Caco-2 (cell line): ENCODE measurements at regions not wholly inside any gene's neighbourhood (a gene's known extent, or its start where the extent isn't known, plus 50 kb on each side); places are given as distances from the start of the nearest gene placed in this dataset.

Source experiments
- BruUV-seq: library from RNA; stranded (reverse); fragments of 400-500 nt; replicated peaks from 2 replicates; lab custom pipeline; 2021; lab: Mats Ljungman, UMichigan
- CTCF ChIA-PET: fragments of 300-600 bp; sonication (Branson Sonifier 250); formaldehyde crosslinking; loops from one replicate; lab custom pipeline; 2022; ENCODE audit warnings: antibody characterized with exemption; lab: Charles Lee
- POLR2A ChIA-PET: fragments of 300-600 bp; sonication (Branson Sonifier 250); formaldehyde crosslinking; loops from one replicate; lab custom pipeline; 2022; ENCODE audit warnings: antibody characterized with exemption; lab: Charles Lee
- DNase-seq, 2 experiments: peaks; one replicate each; pipeline versions ENCODE4 v3.0.0 to v3.0.0-alpha.2; 2020 to 2022
- H3K27me3 ChIP-seq: replicated peaks from 2 replicates; pipeline ENCODE4 v1.6.0; 2011; ENCODE audit warnings: low read length; ENCODE audit not compliant: control insufficient read depth, insufficient read depth
- H3K36me3 ChIP-seq: 2 replicates; pipeline ENCODE4 v1.5.1; 2011; ENCODE audit warnings: low read length; ENCODE audit not compliant: control insufficient read depth, insufficient read depth
- H3K4me1 ChIP-seq: fragments of 250-450 bp; sonication (Bioruptor Pico); 2 replicates; pipeline ENCODE4 v1.5.1; 2020; ENCODE audit warnings: mild to moderate bottlenecking
- H3K4me3 ChIP-seq: 2 replicates; pipeline ENCODE4 v1.5.1; 2011; ENCODE audit warnings: low read depth, mild to moderate bottlenecking, control low read depth, low read length
- H3K9me3 ChIP-seq: fragments of 250-450 bp; sonication (Bioruptor Pico); 2 replicates; pipeline ENCODE4 v1.5.1; 2020; ENCODE audit warnings: mild to moderate bottlenecking, moderate library complexity
- H3K27ac Mint-ChIP-seq: one replicate; pipeline ENCODE4 v1.8.0; 2022; ENCODE audit warnings: mixed read lengths; ENCODE audit not compliant: unreplicated experiment
- H3K27me3 Mint-ChIP-seq: one replicate; pipeline ENCODE4 v1.8.0; 2022; ENCODE audit warnings: mixed read lengths; ENCODE audit not compliant: insufficient read depth, unreplicated experiment
- H3K36me3 Mint-ChIP-seq: one replicate; pipeline ENCODE4 v1.8.0; 2022; ENCODE audit warnings: mild to moderate bottlenecking, mixed read lengths; ENCODE audit not compliant: insufficient read depth, unreplicated experiment
- H3K4me1 Mint-ChIP-seq: one replicate; pipeline ENCODE4 v1.8.0; 2022; ENCODE audit warnings: low read depth, mixed read lengths; ENCODE audit not compliant: unreplicated experiment
- H3K4me3 Mint-ChIP-seq: one replicate; pipeline ENCODE4 v1.8.0; 2022; ENCODE audit warnings: mild to moderate bottlenecking, moderate library complexity, mixed read lengths; ENCODE audit not compliant: unreplicated experiment
- H3K9me3 Mint-ChIP-seq: one replicate; pipeline ENCODE4 v1.8.0; 2022; ENCODE audit warnings: mixed read lengths; ENCODE audit not compliant: unreplicated experiment
- intact Hi-C: fragments of 100-400 bp; cut with micrococcal nuclease; formaldehyde crosslinking; loops from one replicate; pipeline ENCODE4 v1.10.0; 2022; ENCODE audit not compliant: unreplicated experiment
- TF ChIP-seq, protein P1 (sequence below), 2 experiments: fragments of 200-600 bp in 1 of 2; IDR thresholded peaks; 1 replicate in 1 of 2; 2 replicates in 1 of 2; pipeline versions ENCODE4 v1.5.1 to v1.8.0; 2011 to 2022; ENCODE audit warnings: antibody characterized with exemption in 1 of 2, control low read depth in 1 of 2, inconsistent platforms in 1 of 2, low read depth in 1 of 2, low read length in 1 of 2, mild to moderate bottlenecking in 1 of 2, moderate library complexity in 1 of 2; ENCODE audit not compliant: insufficient read depth in 1 of 2, severe bottlenecking in 1 of 2, unreplicated experiment in 1 of 2

GRCh38 chr2:215625207-215625606 lies 189.3 kb upstream of the FN1 start:
- Histone ChIP-seq H3K36me3 (no peaks in the 10 kb centered on the region), H3K27me3 (no peaks in the 10 kb centered on the region), H3K4me1 (peaks cover 29% of the 10 kb centered on the region), H3K9me3 (peaks cover 1% of the 10 kb centered on the region; the same call in 1 of the 2 replicates), H3K4me3 (no peak overlapping the region)
- TF ChIP-seq, protein P1, sequence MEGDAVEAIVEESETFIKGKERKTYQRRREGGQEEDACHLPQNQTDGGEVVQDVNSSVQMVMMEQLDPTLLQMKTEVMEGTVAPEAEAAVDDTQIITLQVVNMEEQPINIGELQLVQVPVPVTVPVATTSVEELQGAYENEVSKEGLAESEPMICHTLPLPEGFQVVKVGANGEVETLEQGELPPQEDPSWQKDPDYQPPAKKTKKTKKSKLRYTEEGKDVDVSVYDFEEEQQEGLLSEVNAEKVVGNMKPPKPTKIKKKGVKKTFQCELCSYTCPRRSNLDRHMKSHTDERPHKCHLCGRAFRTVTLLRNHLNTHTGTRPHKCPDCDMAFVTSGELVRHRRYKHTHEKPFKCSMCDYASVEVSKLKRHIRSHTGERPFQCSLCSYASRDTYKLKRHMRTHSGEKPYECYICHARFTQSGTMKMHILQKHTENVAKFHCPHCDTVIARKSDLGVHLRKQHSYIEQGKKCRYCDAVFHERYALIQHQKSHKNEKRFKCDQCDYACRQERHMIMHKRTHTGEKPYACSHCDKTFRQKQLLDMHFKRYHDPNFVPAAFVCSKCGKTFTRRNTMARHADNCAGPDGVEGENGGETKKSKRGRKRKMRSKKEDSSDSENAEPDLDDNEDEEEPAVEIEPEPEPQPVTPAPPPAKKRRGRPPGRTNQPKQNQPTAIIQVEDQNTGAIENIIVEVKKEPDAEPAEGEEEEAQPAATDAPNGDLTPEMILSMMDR (IDR thresholded peaks at IDR 0.05; ENCODE audit: insufficient read depth in 1 of 2, low read depth in 1 of 2, low read length in 1 of 2, severe bottlenecking in 1 of 2, unreplicated experiment in 1 of 2), result no peak
- BruUV-seq, result no TSS peak
- ChIA-PET CTCF (no interaction called here), POLR2A (no interaction called here)
- no peak for DNase-seq
- intact Hi-C loops, result no loop called here
- Mint-ChIP-seq H3K4me3 (no peak overlapping the region), H3K27me3 (no peaks in the 10 kb centered on the region), H3K36me3 (peaks cover under 1% of the 10 kb centered on the region), H3K27ac (no peak overlapping the region), H3K9me3 (no peaks in the 10 kb centered on the region), H3K4me1 (peaks cover 40% of the 10 kb centered on the region)

DNA sequence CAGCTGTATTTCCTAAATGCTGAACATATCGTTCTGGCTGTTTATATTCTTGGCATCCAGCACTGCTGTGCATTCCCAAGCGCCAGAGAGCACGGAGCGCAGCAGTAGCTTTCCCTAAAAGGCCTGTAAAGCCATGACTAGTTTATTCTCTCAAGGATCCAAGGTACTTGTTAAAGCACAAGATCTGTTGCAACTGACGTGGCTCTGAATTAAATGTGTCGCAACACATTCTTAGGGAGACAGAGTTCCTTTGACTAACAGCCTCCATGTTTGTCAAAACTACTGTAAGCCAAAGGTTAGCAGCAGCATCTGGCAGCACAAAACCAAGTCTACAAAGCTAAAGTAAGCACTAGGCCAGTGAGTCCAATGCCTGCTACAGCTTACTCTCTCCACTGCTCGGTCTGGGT lies 188.6 kb upstream of the FN1 start:
- peaks cover 37% of the 10 kb centered on the region for H3K4me1 ChIP-seq
- ChIA-PET POLR2A (no interaction called here), CTCF (no interaction called here)
- Mint-ChIP-seq H3K4me3 (no peak overlapping the region), H3K36me3 (peaks cover 8% of the 10 kb centered on the region), H3K4me1 (peaks cover 47% of the 10 kb centered on the region), H3K9me3 (no peaks in the 10 kb centered on the region), H3K27me3 (no peaks in the 10 kb centered on the region), H3K27ac (peak overlapping the region; percentile 41)
- H3K36me3 ChIP-seq, result no peaks in the 10 kb centered on the region
- intact Hi-C loops, result no loop called here
- no peak overlapping the region for H3K4me3 ChIP-seq
- DNase-seq, result peak; percentile 69 to 78
- H3K9me3 ChIP-seq, result no peaks in the 10 kb centered on the region
- no peaks in the 10 kb centered on the region for H3K27me3 ChIP-seq
- BruUV-seq, result no TSS peak
- TF ChIP-seq, protein P1 (IDR thresholded peaks at IDR 0.05; ENCODE audit: insufficient read depth in 1 of 2, low read depth in 1 of 2, low read length in 1 of 2, severe bottlenecking in 1 of 2, unreplicated experiment in 1 of 2), result no peak

GRCh38 chr2:215622837-215623236 lies 187.0 kb upstream of the FN1 start:
- DNase-seq, result no peak
- intact Hi-C loops, result no loop called here
- ChIA-PET POLR2A (no interaction called here), CTCF (no interaction called here)
- no peak overlapping the region for H3K4me3 ChIP-seq
- peaks cover 49% of the 10 kb centered on the region for H3K4me1 ChIP-seq
- H3K36me3 Mint-ChIP-seq, result peaks cover 16% of the 10 kb centered on the region
- no peaks in the 10 kb centered on the region for H3K9me3 ChIP-seq
- H3K4me1 Mint-ChIP-seq, result peaks cover 58% of the 10 kb centered on the region
- no peaks in the 10 kb centered on the region for H3K27me3 Mint-ChIP-seq
- BruUV-seq, result no TSS peak
- no peaks in the 10 kb centered on the region for H3K27me3 ChIP-seq
- TF ChIP-seq, protein P1 (IDR thresholded peaks at IDR 0.05; ENCODE audit: insufficient read depth in 1 of 2, low read depth in 1 of 2, low read length in 1 of 2, severe bottlenecking in 1 of 2, unreplicated experiment in 1 of 2), result no peak
- no peaks in the 10 kb centered on the region for H3K36me3 ChIP-seq
- peak overlapping the region; percentile 7 for H3K27ac Mint-ChIP-seq
- no peak overlapping the region for H3K4me3 Mint-ChIP-seq
- H3K9me3 Mint-ChIP-seq, result peaks cover 3% of the 10 kb centered on the region
